H9 (cell line): ENCODE measurements at regions not wholly inside any gene's neighbourhood (a gene's known extent, or its start where the extent isn't known, plus 50 kb on each side); places are given as distances from the start of the nearest gene placed in this dataset.
"Not testable (repeated sequence)": the region's sequence is repeated elsewhere in the genome, so short reads cannot be mapped to it uniquely, and the experiment has no call there.

Experiments
- DNase-seq: peaks from one replicate; pipeline ENCODE4 v3.0.0-alpha.2; 2017
- H2AFZ ChIP-seq: one replicate; pipeline ENCODE4 v1.6.1; 2013; ENCODE audit warnings: mild to moderate bottlenecking, low read length, control low read depth, moderate library complexity
- H2AK5ac ChIP-seq: 2 replicates; pipeline ENCODE4 v1.6.1; 2013; ENCODE audit warnings: low read length, control low read depth, mixed read lengths; ENCODE audit not compliant: insufficient read length
- H2BK120ac ChIP-seq: one replicate; pipeline ENCODE4 v1.6.1; 2013; ENCODE audit warnings: low read depth, mild to moderate bottlenecking, low read length, control low read depth, inconsistent platforms; ENCODE audit not compliant: poor library complexity, severe bottlenecking
- H2BK12ac ChIP-seq: 2 replicates; pipeline ENCODE4 v1.6.1; 2013; ENCODE audit warnings: low read length, control low read depth, mixed read lengths, low read depth; ENCODE audit not compliant: insufficient read length
- H2BK15ac ChIP-seq: 2 replicates; pipeline ENCODE4 v1.6.1; 2013; ENCODE audit warnings: low read depth, low read length, control low read depth
- H2BK20ac ChIP-seq: one replicate; pipeline ENCODE4 v1.6.1; 2013; ENCODE audit warnings: low read depth, mild to moderate bottlenecking, low read length, control low read depth, inconsistent platforms; ENCODE audit not compliant: poor library complexity, severe bottlenecking
- H2BK5ac ChIP-seq: 2 replicates; pipeline ENCODE4 v1.6.1; 2013; ENCODE audit warnings: low read length, control low read depth, mixed read lengths; ENCODE audit not compliant: insufficient read length
- H3K14ac ChIP-seq: 2 replicates; pipeline ENCODE4 v1.6.1; 2013; ENCODE audit warnings: low read length, control low read depth; ENCODE audit not compliant: insufficient read depth
- H3K18ac ChIP-seq: 2 replicates; pipeline ENCODE4 v1.6.1; 2013; ENCODE audit warnings: low read depth, mild to moderate bottlenecking, mixed read lengths, low read length, control low read depth; ENCODE audit not compliant: insufficient read length
- H3K23ac ChIP-seq: 2 replicates; pipeline ENCODE4 v1.6.1; 2013; ENCODE audit warnings: low read length, control low read depth, mixed read lengths, low read depth; ENCODE audit not compliant: insufficient read length
- H3K23me2 ChIP-seq: 2 replicates; pipeline ENCODE4 v1.6.1; 2013; ENCODE audit warnings: low read depth, mild to moderate bottlenecking, mixed read lengths, low read length, control low read depth; ENCODE audit not compliant: insufficient read length, poor library complexity, severe bottlenecking
- H3K27ac ChIP-seq: 2 replicates; pipeline ENCODE4 v1.5.1; 2013; ENCODE audit warnings: low read length, control low read depth, mixed read lengths, low read depth; ENCODE audit not compliant: insufficient read length
- H3K27me3 ChIP-seq: 2 replicates; pipeline ENCODE4 v1.6.1; 2013; ENCODE audit warnings: low read length, control low read depth, inconsistent platforms; ENCODE audit not compliant: insufficient read depth
- H3K4ac ChIP-seq: 2 replicates; pipeline ENCODE4 v1.6.1; 2013; ENCODE audit warnings: low read depth, mild to moderate bottlenecking, control low read depth, inconsistent platforms, low read length, moderate library complexity
- H3K4me1 ChIP-seq: 2 replicates; pipeline ENCODE4 v1.6.1; 2013; ENCODE audit warnings: low read length, control low read depth, inconsistent platforms; ENCODE audit not compliant: insufficient read depth
- H3K4me2 ChIP-seq: 2 replicates; pipeline ENCODE4 v1.6.1; 2013; ENCODE audit warnings: low read length, control low read depth, mixed read lengths; ENCODE audit not compliant: insufficient read length, insufficient read depth
- H3K56ac ChIP-seq: 2 replicates; pipeline ENCODE4 v1.6.1; 2013; ENCODE audit warnings: low read depth, mild to moderate bottlenecking, mixed read lengths, low read length, control low read depth; ENCODE audit not compliant: insufficient read length
- H3K79me1 ChIP-seq: 2 replicates; pipeline ENCODE4 v1.6.1; 2013; ENCODE audit warnings: low read depth, mild to moderate bottlenecking, moderate library complexity, low read length, control low read depth, inconsistent platforms; ENCODE audit not compliant: insufficient read depth, poor library complexity, severe bottlenecking
- H3K79me2 ChIP-seq: 2 replicates; pipeline ENCODE4 v1.6.1; 2013; ENCODE audit warnings: low read length, control low read depth, inconsistent platforms; ENCODE audit not compliant: insufficient read depth
- H3K9ac ChIP-seq: 2 replicates; pipeline ENCODE4 v1.6.1; 2013; ENCODE audit warnings: low read length, control low read depth, mixed read lengths; ENCODE audit not compliant: insufficient read length; ENCODE audit errors: extremely low read depth
- H3K9me3 ChIP-seq: one replicate; pipeline ENCODE4 v1.6.1; 2013; ENCODE audit warnings: low read depth, low read length, inconsistent platforms; ENCODE audit not compliant: control insufficient read depth
- H3T11ph ChIP-seq: one replicate; pipeline ENCODE4 v1.6.1; 2013; ENCODE audit warnings: mild to moderate bottlenecking, low read length, control low read depth, inconsistent platforms
- H4K20me1 ChIP-seq: one replicate; pipeline ENCODE4 v1.6.1; 2013; ENCODE audit not compliant: control insufficient read depth, insufficient read length, insufficient read depth
- H4K5ac ChIP-seq: 2 replicates; pipeline ENCODE4 v1.6.1; 2013; ENCODE audit warnings: low read depth, mild to moderate bottlenecking, mixed read lengths, low read length, control low read depth; ENCODE audit not compliant: insufficient read length
- H4K8ac ChIP-seq: replicated peaks from 2 replicates; pipeline ENCODE4 v1.6.1; 2013; ENCODE audit warnings: low read length, control low read depth, mixed read lengths, low read depth; ENCODE audit not compliant: insufficient read length
- H4K91ac ChIP-seq: 2 replicates; pipeline ENCODE4 v1.6.1; 2013; ENCODE audit warnings: low read depth, mild to moderate bottlenecking, moderate library complexity, mixed read lengths, low read length, control low read depth; ENCODE audit not compliant: insufficient read length
- H3K27ac Mint-ChIP-seq, 3 experiments: 2 replicates in 2 of 3; 3 replicates in 1 of 3; pipeline ENCODE4 v1.8.0; 2020 to 2021; ENCODE audit warnings: mixed read lengths in 3 of 3, mild to moderate bottlenecking in 1 of 3, moderate library complexity in 1 of 3
- H3K27me3 Mint-ChIP-seq: 2 replicates; pipeline ENCODE4 v1.8.0; 2021; ENCODE audit warnings: low read depth, mild to moderate bottlenecking, moderate library complexity, mixed read lengths
- H3K36me3 Mint-ChIP-seq, 3 experiments: 2 replicates in 2 of 3; 3 replicates in 1 of 3; pipeline ENCODE4 v1.8.0; 2020 to 2021; ENCODE audit warnings: low read depth in 3 of 3, mixed read lengths in 3 of 3; ENCODE audit not compliant: insufficient read depth in 1 of 3
- H3K4me1 Mint-ChIP-seq, 2 experiments: 2 replicates each; pipeline ENCODE4 v1.8.0; 2020; ENCODE audit warnings: mixed read lengths in 2 of 2
- H3K4me3 Mint-ChIP-seq, 2 experiments: 2 replicates in 1 of 2; 3 replicates in 1 of 2; pipeline ENCODE4 v1.8.0; 2020 to 2021; ENCODE audit warnings: mild to moderate bottlenecking in 2 of 2, mixed read lengths in 2 of 2, moderate library complexity in 1 of 2
- H3K9me3 Mint-ChIP-seq, 2 experiments: 2 replicates in 1 of 2; 3 replicates in 1 of 2; pipeline ENCODE4 v1.8.0; 2020; ENCODE audit warnings: mild to moderate bottlenecking in 2 of 2, mixed read lengths in 2 of 2, moderate library complexity in 1 of 2
- WGBS: extraction: QIAGEN DNeasy Blood & Tissue Kit; methylation state at CpG from one replicate; pipeline ENCODE4 v1.1.7; 2013; ENCODE audit warnings: missing lambda C conversion rate, low lambda C conversion rate, mixed read lengths; ENCODE audit not compliant: insufficient read length; ENCODE audit errors: extremely low coverage; 5-methylcytosine and 5-hydroxymethylcytosine counted together
- TF ChIP-seq, protein P1 (sequence below): fragments of 200-600 bp; sonication (generic); conservative IDR thresholded peaks from 3 replicates; pipeline ENCODE4 v1.8.0; 2021; ENCODE audit warnings: antibody characterized with exemption, mild to moderate bottlenecking

DNA sequence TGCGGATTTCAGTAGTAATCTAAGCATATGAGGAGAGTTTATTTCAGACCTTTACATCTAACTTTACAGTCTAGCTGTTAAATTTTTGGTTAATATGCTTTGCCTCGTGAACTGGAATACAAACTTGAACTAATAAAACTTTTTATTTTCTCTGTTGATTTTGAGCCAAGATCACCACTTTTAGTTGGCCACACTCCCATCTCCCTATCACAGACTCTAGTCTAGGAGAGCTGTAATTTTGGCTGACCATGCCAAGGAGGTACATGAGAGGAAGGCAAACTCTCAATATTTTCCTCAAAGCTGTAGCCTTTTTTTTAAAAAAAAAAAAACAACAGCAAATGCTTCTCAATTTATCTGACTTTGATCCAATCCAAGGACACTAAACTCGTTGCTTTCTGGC is 597.5 kb upstream of the PCDH7 start:
- Histone ChIP-seq H2BK20ac (no peak overlapping the region), H3K4me1 (no peaks in the 10 kb centered on the region), H3K4ac (no peak overlapping the region), H3K27ac (no peak overlapping the region), H2BK5ac (no peak overlapping the region), H2AFZ (no peak overlapping the region), H3K79me2 (no peaks in the 10 kb centered on the region), H3K9me3 (no peaks in the 10 kb centered on the region), H3K23ac (no peak overlapping the region), H3K18ac (no peak overlapping the region), H2BK120ac (no peak overlapping the region), H2BK12ac (no peak overlapping the region), H3K4me2 (no peak overlapping the region), H4K91ac (no peak overlapping the region), H4K20me1 (no peaks in the 10 kb centered on the region), H3T11ph (no peak overlapping the region), H4K5ac (no peak overlapping the region), H3K9ac (no peak overlapping the region), H2AK5ac (no peak overlapping the region), H3K14ac (no peak overlapping the region), H3K79me1 (no peaks in the 10 kb centered on the region), H3K27me3 (no peaks in the 10 kb centered on the region), H3K23me2 (no peaks in the 10 kb centered on the region), H4K8ac (no peak overlapping the region), H2BK15ac (no peak overlapping the region), H3K56ac (no peak overlapping the region)
- Mint-ChIP-seq H3K36me3 (peaks cover 3 to 10% (median 6%) of the 10 kb centered on the region in 3 experiments; a peak in 6 of 7 replicates), H3K27ac (no peak overlapping the region), H3K27me3 (no peaks in the 10 kb centered on the region), H3K4me3 (no peak overlapping the region), H3K9me3 (peaks cover 11 to 12% of the 10 kb centered on the region in 2 experiments; a peak in 3 of 5 replicates), H3K4me1 (no peaks in the 10 kb centered on the region)
- TF ChIP-seq, protein P1, sequence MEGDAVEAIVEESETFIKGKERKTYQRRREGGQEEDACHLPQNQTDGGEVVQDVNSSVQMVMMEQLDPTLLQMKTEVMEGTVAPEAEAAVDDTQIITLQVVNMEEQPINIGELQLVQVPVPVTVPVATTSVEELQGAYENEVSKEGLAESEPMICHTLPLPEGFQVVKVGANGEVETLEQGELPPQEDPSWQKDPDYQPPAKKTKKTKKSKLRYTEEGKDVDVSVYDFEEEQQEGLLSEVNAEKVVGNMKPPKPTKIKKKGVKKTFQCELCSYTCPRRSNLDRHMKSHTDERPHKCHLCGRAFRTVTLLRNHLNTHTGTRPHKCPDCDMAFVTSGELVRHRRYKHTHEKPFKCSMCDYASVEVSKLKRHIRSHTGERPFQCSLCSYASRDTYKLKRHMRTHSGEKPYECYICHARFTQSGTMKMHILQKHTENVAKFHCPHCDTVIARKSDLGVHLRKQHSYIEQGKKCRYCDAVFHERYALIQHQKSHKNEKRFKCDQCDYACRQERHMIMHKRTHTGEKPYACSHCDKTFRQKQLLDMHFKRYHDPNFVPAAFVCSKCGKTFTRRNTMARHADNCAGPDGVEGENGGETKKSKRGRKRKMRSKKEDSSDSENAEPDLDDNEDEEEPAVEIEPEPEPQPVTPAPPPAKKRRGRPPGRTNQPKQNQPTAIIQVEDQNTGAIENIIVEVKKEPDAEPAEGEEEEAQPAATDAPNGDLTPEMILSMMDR = no peak
- no CpG with 5 or more reads among the region's 3 CpGs for WGBS
- no peak for DNase-seq

- H3K4me1 Mint-ChIP-seq, H2BK120ac ChIP-seq, H3K18ac ChIP-seq, H4K91ac ChIP-seq, H3T11ph ChIP-seq, H3K79me1 ChIP-seq, H2AFZ ChIP-seq, H3K27me3 Mint-ChIP-seq, H3K4ac ChIP-seq, H2BK15ac ChIP-seq, H3K23me2 ChIP-seq, DNase-seq, H2AK5ac ChIP-seq, H3K27me3 ChIP-seq, H2BK5ac ChIP-seq, H4K20me1 ChIP-seq, H2BK20ac ChIP-seq, H3K4me3 Mint-ChIP-seq, H3K9me3 ChIP-seq, H3K27ac ChIP-seq, H3K56ac ChIP-seq, H3K27ac Mint-ChIP-seq, H3K9ac ChIP-seq, H3K9me3 Mint-ChIP-seq, H3K23ac ChIP-seq, H2BK12ac ChIP-seq, H4K5ac ChIP-seq, H3K4me1 ChIP-seq, H3K36me3 Mint-ChIP-seq, H4K8ac ChIP-seq, H3K4me2 ChIP-seq, H3K79me2 ChIP-seq, H3K14ac ChIP-seq: not testable (repeated sequence)
- no CpG with 5 or more reads among the region's 2 CpGs for WGBS
Observed at GRCh38 chr4:30124621-30125020, 595.5 kb upstream of the PCDH7 start.
